ENCODE measurements at regions not wholly inside any gene's neighbourhood (a gene's known extent, or its start where the extent isn't known, plus 50 kb on each side); places are given as distances from the start of the nearest gene placed in this dataset.

GRCh38 chr20:53755733-53756531 is 162.3 kb upstream of the ZNF217 start:
- Histone ChIP-seq H3K4me1 (ENCODE audit: insufficient read depth, low read length) (peaks cover 16% of the 10 kb centered on the region; the same call in 1 of the 2 replicates), H2BK120ac (ENCODE audit: low read depth, low read length, poor library complexity, severe bottlenecking) (no peak overlapping the region), H2BK15ac (ENCODE audit: low read depth, low read length) (no peak overlapping the region), H3K14ac (ENCODE audit: insufficient read depth, low read length) (no peak overlapping the region), H4K91ac (ENCODE audit: insufficient read length, low read depth, low read length) (no peak overlapping the region), H2BK12ac (ENCODE audit: insufficient read length, low read depth, low read length) (no peak overlapping the region), H3K23ac (ENCODE audit: insufficient read length, low read depth, low read length) (no peak overlapping the region), H3K9ac (ENCODE audit: extremely low read depth, insufficient read length, low read length) (no peak overlapping the region), H4K5ac (ENCODE audit: insufficient read length, low read depth, low read length) (no peak overlapping the region), H3K27me3 (ENCODE audit: insufficient read depth, low read length) (no peaks in the 10 kb centered on the region), H3K56ac (ENCODE audit: insufficient read length, low read depth, low read length) (no peak overlapping the region), H3K4me2 (ENCODE audit: insufficient read depth, insufficient read length, low read length) (no peak overlapping the region), H2AK5ac (ENCODE audit: insufficient read length, low read length) (no peak overlapping the region), H3K27ac (ENCODE audit: insufficient read length, low read depth, low read length) (no peak overlapping the region), H4K8ac (replicated peaks; ENCODE audit: insufficient read length, low read depth, low read length) (no peak overlapping the region), H3T11ph (ENCODE audit: low read length) (no peak overlapping the region), H3K23me2 (ENCODE audit: insufficient read length, low read depth, low read length, poor library complexity, severe bottlenecking) (no peaks in the 10 kb centered on the region), H3K79me1 (ENCODE audit: insufficient read depth, low read depth, low read length, poor library complexity, severe bottlenecking) (no peaks in the 10 kb centered on the region), H2BK20ac (ENCODE audit: low read depth, low read length, poor library complexity, severe bottlenecking) (peak overlapping the region; percentile 27), H3K9me3 (ENCODE audit: control insufficient read depth, low read depth, low read length) (no peaks in the 10 kb centered on the region), H3K4ac (ENCODE audit: low read depth, low read length) (no peak overlapping the region), H2BK5ac (ENCODE audit: insufficient read length, low read length) (no peak overlapping the region), H3K79me2 (ENCODE audit: insufficient read depth, low read length) (no peaks in the 10 kb centered on the region), H3K18ac (ENCODE audit: insufficient read length, low read depth, low read length) (no peak overlapping the region), H4K20me1 (ENCODE audit: control insufficient read depth, insufficient read depth, insufficient read length) (no peaks in the 10 kb centered on the region), H2AFZ (ENCODE audit: low read length) (no peak overlapping the region)
- no peak for DNase-seq
- peak overlapping the region; percentile 22 to 66 (median 41); a peak in 3 of 7 replicates for H3K27ac Mint-ChIP-seq
- H3K9me3 Mint-ChIP-seq, result no peaks in the 10 kb centered on the region
- H3K4me1 Mint-ChIP-seq, result peaks cover 49 to 51% of the 10 kb centered on the region in 2 experiments
- TF ChIP-seq CTCF (conservative IDR thresholded peaks at IDR 0.05), result no peak
- no peak overlapping the region for H3K4me3 Mint-ChIP-seq
- no CpG with 5 or more reads among the region's 8 CpGs for WGBS (ENCODE audit: extremely low coverage, insufficient read length, low lambda C conversion rate)
- H3K36me3 Mint-ChIP-seq (ENCODE audit: insufficient read depth in 1 of 3, low read depth in 3 of 3), result no peaks in the 10 kb centered on the region
- H3K27me3 Mint-ChIP-seq (ENCODE audit: low read depth), result no peaks in the 10 kb centered on the region
